ENCODE measurements at regions not wholly inside any gene's neighbourhood (a gene's known extent, or its start where the extent isn't known, plus 50 kb on each side); places are given as distances from the start of the nearest gene placed in this dataset.

- no peaks in the 10 kb centered on the region for H4K20me1 ChIP-seq (ENCODE audit: insufficient read depth, low read length)
- H3K4me1 ChIP-seq (ENCODE audit: insufficient read depth, low read length, severe bottlenecking), result no peaks in the 10 kb centered on the region
- H3K4me3 ChIP-seq (ENCODE audit: low read depth, low read length, poor library complexity, severe bottlenecking), result no peak overlapping the region
- H3F3A ChIP-seq (ENCODE audit: insufficient read depth, low read length), result no peaks in the 10 kb centered on the region
- no peaks in the 10 kb centered on the region for H3K79me2 ChIP-seq (ENCODE audit: insufficient read depth, low read length)
- no peak overlapping the region for H3K9ac ChIP-seq (ENCODE audit: low read length)
- no peaks in the 10 kb centered on the region for H3K27me3 ChIP-seq (ENCODE audit: insufficient read depth, low read length)
- TF ChIP-seq EZH2 (IDR thresholded peaks at IDR 0.05; ENCODE audit: borderline replicate concordance, low read length) (no peak), CTCF (IDR thresholded peaks at IDR 0.05; ENCODE audit: low read length) (no peak)
- no peak overlapping the region for H3K27ac ChIP-seq (ENCODE audit: low read depth, low read length, poor library complexity, severe bottlenecking)
- no peaks in the 10 kb centered on the region for H3K9me2 ChIP-seq (ENCODE audit: low read depth, low read length)
- no peaks in the 10 kb centered on the region for H3K36me3 ChIP-seq (ENCODE audit: insufficient read depth, low read length)
- no peak overlapping the region for H2AFZ ChIP-seq (ENCODE audit: low read length)
- no peak overlapping the region for H3K4me2 ChIP-seq (ENCODE audit: low read length)
- H3K9me3 ChIP-seq (ENCODE audit: low read length), result no peaks in the 10 kb centered on the region
Measured at GRCh38 chr3:132871956-132872355, 149.7 kb upstream of the NPHP3 start.

- no peaks in the 10 kb centered on the region for H3K36me3 ChIP-seq (ENCODE audit: insufficient read depth, low read length)
- H3K79me2 ChIP-seq (ENCODE audit: insufficient read depth, low read length), result no peaks in the 10 kb centered on the region
- H3K9me2 ChIP-seq (ENCODE audit: low read depth, low read length), result no peaks in the 10 kb centered on the region
- no peaks in the 10 kb centered on the region for H3K4me1 ChIP-seq (ENCODE audit: insufficient read depth, low read length, severe bottlenecking)
- no peaks in the 10 kb centered on the region for H3F3A ChIP-seq (ENCODE audit: insufficient read depth, low read length)
- no peak overlapping the region for H3K27ac ChIP-seq (ENCODE audit: low read depth, low read length, poor library complexity, severe bottlenecking)
- no peaks in the 10 kb centered on the region for H3K9me3 ChIP-seq (ENCODE audit: low read length)
- no peak for TF ChIP-seq CTCF (IDR thresholded peaks at IDR 0.05; ENCODE audit: low read length)
- no peak for TF ChIP-seq EZH2 (IDR thresholded peaks at IDR 0.05; ENCODE audit: borderline replicate concordance, low read length)
- no peak overlapping the region for H3K4me3 ChIP-seq (ENCODE audit: low read depth, low read length, poor library complexity, severe bottlenecking)
- H4K20me1 ChIP-seq (ENCODE audit: insufficient read depth, low read length), result no peaks in the 10 kb centered on the region
- H3K9ac ChIP-seq (ENCODE audit: low read length), result no peak overlapping the region
- no peak overlapping the region for H3K4me2 ChIP-seq (ENCODE audit: low read length)
- no peak overlapping the region for H2AFZ ChIP-seq (ENCODE audit: low read length)
- no peaks in the 10 kb centered on the region for H3K27me3 ChIP-seq (ENCODE audit: insufficient read depth, low read length)
Measured at GRCh38 chr3:132870541-132870940, 148.3 kb upstream of the NPHP3 start.

- no peaks in the 10 kb centered on the region for H4K20me1 ChIP-seq (ENCODE audit: insufficient read depth, low read length)
- no peaks in the 10 kb centered on the region; the same call in 1 of the 2 replicates for H3K27me3 ChIP-seq (ENCODE audit: insufficient read depth, low read length)
- H3K9me2 ChIP-seq (ENCODE audit: low read depth, low read length), result no peaks in the 10 kb centered on the region
- no peak overlapping the region for H3K9ac ChIP-seq (ENCODE audit: low read length)
- no peak overlapping the region for H3K4me3 ChIP-seq (ENCODE audit: low read depth, low read length, poor library complexity, severe bottlenecking)
- TF ChIP-seq CTCF (IDR thresholded peaks at IDR 0.05; ENCODE audit: low read length) (no peak), EZH2 (IDR thresholded peaks at IDR 0.05; ENCODE audit: borderline replicate concordance, low read length) (no peak)
- no peaks in the 10 kb centered on the region for H3K9me3 ChIP-seq (ENCODE audit: low read length)
- no peaks in the 10 kb centered on the region for H3K36me3 ChIP-seq (ENCODE audit: insufficient read depth, low read length)
- no peaks in the 10 kb centered on the region for H3F3A ChIP-seq (ENCODE audit: insufficient read depth, low read length)
- H3K4me1 ChIP-seq (ENCODE audit: insufficient read depth, low read length, severe bottlenecking), result no peaks in the 10 kb centered on the region
- no peak overlapping the region for H3K4me2 ChIP-seq (ENCODE audit: low read length)
- no peak overlapping the region for H3K27ac ChIP-seq (ENCODE audit: low read depth, low read length, poor library complexity, severe bottlenecking)
- no peaks in the 10 kb centered on the region for H3K79me2 ChIP-seq (ENCODE audit: insufficient read depth, low read length)
- no peak overlapping the region for H2AFZ ChIP-seq (ENCODE audit: low read length)
Measured at GRCh38 chr3:132867956-132868355, 145.7 kb upstream of the NPHP3 start.
